A549 (cell line): ENCODE measurements at regions not wholly inside any gene's neighbourhood (a gene's known extent, or its start where the extent isn't known, plus 50 kb on each side); places are given as distances from the start of the nearest gene placed in this dataset.

Experiments used
- ATAC-seq, 2 experiments: fragments of 200-7000 bp in 1 of 2; fragments of >200 bp in 1 of 2; cut with Nextera tagmentation in 1 of 2; cut with Tn5 transposase in 1 of 2; 3 replicates each; pipeline versions ENCODE4 v1.8.0 to v1.9.1; 2018 to 2020; ENCODE audit warnings: mild to moderate bottlenecking in 1 of 2, moderate library complexity in 1 of 2
- CTCF ChIA-PET: fragments of 300-600 bp; sonication (Branson Sonifier 250); formaldehyde crosslinking; extraction: SDS; loops from one replicate; lab custom pipeline; 2021; ENCODE audit warnings: antibody characterized with exemption, inconsistent platforms; lab: Yijun Ruan, JAX
- POLR2A ChIA-PET: fragments of 350-600 bp; formaldehyde crosslinking; extraction: SDS; loops from one replicate; lab custom pipeline; 2021; ENCODE audit warnings: antibody characterized with exemption, inconsistent platforms; lab: Yijun Ruan, JAX
- DNase-seq, 2 experiments: peaks; one replicate each; pipeline versions ENCODE4 v3.0.0 to v3.0.0-alpha.2; 2011 to 2016; ENCODE audit warnings: low read depth in 1 of 2, low spot score in 1 of 2
- FAIRE-seq: peaks from 2 replicates; lab custom pipeline; 2011; peaks lifted over from hg19 to GRCh38; lab: Jason Lieb, UNC
- H3K27ac ChIP-seq, 2 experiments: fragments of >200 bp; sonication (Bioruptor Twin); formaldehyde crosslinking; 3 replicates each; pipeline ENCODE4 v1.5.1; 2016 to 2017
- H3K4me1 ChIP-seq: fragments of >200 bp; sonication (Bioruptor Twin); formaldehyde crosslinking; 3 replicates; pipeline ENCODE4 v1.6.1; 2016
- H3K4me2 ChIP-seq: fragments of >200 bp; sonication (Bioruptor Twin); formaldehyde crosslinking; 3 replicates; pipeline ENCODE4 v1.6.1; 2016
- H3K4me3 ChIP-seq: fragments of >200 bp; sonication (Bioruptor Twin); formaldehyde crosslinking; 3 replicates; pipeline ENCODE4 v1.5.1; 2016
- H3K9me3 ChIP-seq: fragments of >200 bp; sonication (Bioruptor Twin); formaldehyde crosslinking; 3 replicates; pipeline ENCODE4 v1.6.1; 2016
- CBX8 ChIP-seq: fragments of 200-600 bp; sonication (generic); IDR thresholded peaks from 2 replicates; pipeline ENCODE4 v1.6.1; 2016
- EHF ChIP-seq: fragments of 250-450 bp; sonication (Bioruptor Pico); IDR thresholded peaks from 2 replicates; pipeline ENCODE4 v1.5.0; 2020; ENCODE audit warnings: mild to moderate bottlenecking
- FOSB ChIP-seq: fragments of 250-450 bp; sonication (Bioruptor Pico); IDR thresholded peaks from 2 replicates; pipeline ENCODE4 v1.5.0; 2020; ENCODE audit warnings: mild to moderate bottlenecking, moderate library complexity
- FOXS1 ChIP-seq: fragments of 250-450 bp; sonication (Bioruptor Pico); IDR thresholded peaks from 2 replicates; pipeline ENCODE4 v1.5.0; 2020; ENCODE audit warnings: mild to moderate bottlenecking, moderate library complexity
- HOXB13 ChIP-seq: fragments of 250-450 bp; sonication (Bioruptor Pico); IDR thresholded peaks from 2 replicates; pipeline ENCODE4 v1.5.0; 2020; ENCODE audit warnings: low read depth, mild to moderate bottlenecking, moderate library complexity
- KDM1A ChIP-seq: fragments of 200-600 bp; sonication (generic); IDR thresholded peaks from 2 replicates; pipeline ENCODE4 v1.6.1; 2016; ENCODE audit warnings: low read depth, mild to moderate bottlenecking
- KDM5A ChIP-seq: fragments of 200-600 bp; sonication (generic); IDR thresholded peaks from 2 replicates; pipeline ENCODE4 v1.6.1; 2016; ENCODE audit warnings: antibody characterized with exemption, mild to moderate bottlenecking
- MAFK ChIP-seq: fragments of 450-650 bp; IDR thresholded peaks from 2 replicates; pipeline ENCODE4 v1.6.1; 2014; ENCODE audit not compliant: partially characterized antibody
- NFE2L2 ChIP-seq: fragments of 150-350 bp; conservative IDR thresholded peaks from 2 replicates; pipeline ENCODE4 v1.6.1; 2014; ENCODE audit warnings: low read length
- POLR2A ChIP-seq: IDR thresholded peaks from 2 replicates; pipeline ENCODE4 v1.6.1; 2012; ENCODE audit warnings: mild to moderate bottlenecking, low read length
- POLR2AphosphoS2 ChIP-seq: conservative IDR thresholded peaks from 2 replicates; pipeline ENCODE4 v1.6.1; 2012; ENCODE audit warnings: low read length, improper control_type of control experiment, inconsistent platforms
- RAD21 ChIP-seq, 2 experiments: fragments of >200 bp in 1 of 2; sonication (Bioruptor Twin) in 1 of 2; formaldehyde crosslinking in 1 of 2; IDR thresholded peaks in 1 of 2; conservative IDR thresholded peaks in 1 of 2; 2 replicates in 1 of 2; 3 replicates in 1 of 2; pipeline ENCODE4 v1.6.1; 2012 to 2018; ENCODE audit warnings: inconsistent platforms in 1 of 2
- TP53 ChIP-seq: fragments of 250-450 bp; sonication (Bioruptor Pico); IDR thresholded peaks from 2 replicates; pipeline ENCODE4 v1.5.0; 2021; ENCODE audit warnings: mild to moderate bottlenecking, moderate library complexity
- ZFP36 ChIP-seq: fragments of 450-650 bp; IDR thresholded peaks from 2 replicates; pipeline ENCODE4 v1.6.1; 2014; ENCODE audit warnings: borderline replicate concordance; ENCODE audit not compliant: partially characterized antibody
- WGBS: methylation state at CpG from one replicate; pipeline ENCODE4 v1.1.6; 2017; ENCODE audit errors: missing lambda C conversion rate; 5-methylcytosine and 5-hydroxymethylcytosine counted together
- TF ChIP-seq, protein P1 (sequence below): IDR thresholded peaks from 2 replicates; pipeline ENCODE4 v1.6.1; 2012
- TF ChIP-seq, protein P2 (sequence below): fragments of 450-650 bp; IDR thresholded peaks from 2 replicates; pipeline ENCODE4 v1.6.1; 2014; ENCODE audit warnings: antibody characterized with exemption
- TF ChIP-seq, protein P3 (sequence below): fragments of 150-350 bp; IDR thresholded peaks from 2 replicates; pipeline ENCODE4 v1.6.1; 2014; ENCODE audit warnings: low read depth, mild to moderate bottlenecking, low read length
- TF ChIP-seq, protein P4 (sequence below): IDR thresholded peaks from 2 replicates; pipeline ENCODE4 v1.6.1; 2012; ENCODE audit warnings: low read depth, borderline replicate concordance
- TF ChIP-seq, protein P5 (sequence below): fragments of 200-600 bp; sonication (generic); IDR thresholded peaks from 2 replicates; pipeline ENCODE4 v1.6.1; 2016; ENCODE audit warnings: antibody characterized with exemption, mild to moderate bottlenecking, moderate library complexity

DNA sequence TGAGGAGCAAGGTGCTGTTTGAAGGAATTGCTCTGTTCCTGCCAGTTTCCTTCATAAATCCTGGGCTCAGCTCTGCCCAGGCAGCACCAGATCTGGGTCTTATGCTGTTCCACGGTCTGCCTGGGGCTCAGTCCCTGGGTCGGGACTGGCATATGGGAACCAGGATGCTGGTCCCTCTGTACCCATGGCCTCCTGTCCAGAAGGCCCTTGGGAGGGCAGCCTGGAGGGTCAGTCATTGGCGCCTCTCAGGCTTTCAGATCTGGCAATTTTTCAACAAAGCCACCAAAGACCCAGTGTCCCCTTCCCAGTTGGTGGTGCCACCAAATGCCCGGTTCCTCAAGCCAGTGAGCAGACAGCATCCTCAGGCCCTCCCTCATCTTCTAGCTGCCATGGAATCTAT lies 232.7 kb upstream of the SULF2 start:
- Histone ChIP-seq H3K4me3 (no peak overlapping the region), H3K27ac (no peak overlapping the region), H3K4me2 (no peak overlapping the region), H3K9me3 (peaks cover 26% of the 10 kb centered on the region; the same call in 2 of the 3 replicates), H3K4me1 (no peaks in the 10 kb centered on the region)
- WGBS, result 0% methylated on average over 2 of the region's 4 CpGs
- ATAC-seq (no peak), FAIRE-seq (no peak), DNase-seq (no peak)
- ChIA-PET POLR2A (no interaction called here), CTCF (interaction anchor here (1.2 kb wide), 1 partner anchor 11 kb away, joined by 3 read pairs; no protein-coding TSS in a partner anchor)
- TF ChIP-seq FOXS1 (no peak), POLR2A (no peak), KDM1A (no peak), CBX8 (no peak), FOSB (CRISPR knock-in tag) (no peak), ZFP36 (no peak), NFE2L2 (no peak), RAD21 (conservative IDR thresholded peaks at IDR 0.05 in 1 of 2, IDR thresholded peaks at IDR 0.05 in 1 of 2) (no peak)
- TF ChIP-seq, protein P1, sequence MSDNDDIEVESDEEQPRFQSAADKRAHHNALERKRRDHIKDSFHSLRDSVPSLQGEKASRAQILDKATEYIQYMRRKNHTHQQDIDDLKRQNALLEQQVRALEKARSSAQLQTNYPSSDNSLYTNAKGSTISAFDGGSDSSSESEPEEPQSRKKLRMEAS, result no peak
- TF ChIP-seq, protein P2, sequence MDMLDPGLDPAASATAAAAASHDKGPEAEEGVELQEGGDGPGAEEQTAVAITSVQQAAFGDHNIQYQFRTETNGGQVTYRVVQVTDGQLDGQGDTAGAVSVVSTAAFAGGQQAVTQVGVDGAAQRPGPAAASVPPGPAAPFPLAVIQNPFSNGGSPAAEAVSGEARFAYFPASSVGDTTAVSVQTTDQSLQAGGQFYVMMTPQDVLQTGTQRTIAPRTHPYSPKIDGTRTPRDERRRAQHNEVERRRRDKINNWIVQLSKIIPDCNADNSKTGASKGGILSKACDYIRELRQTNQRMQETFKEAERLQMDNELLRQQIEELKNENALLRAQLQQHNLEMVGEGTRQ, result no peak

DNA sequence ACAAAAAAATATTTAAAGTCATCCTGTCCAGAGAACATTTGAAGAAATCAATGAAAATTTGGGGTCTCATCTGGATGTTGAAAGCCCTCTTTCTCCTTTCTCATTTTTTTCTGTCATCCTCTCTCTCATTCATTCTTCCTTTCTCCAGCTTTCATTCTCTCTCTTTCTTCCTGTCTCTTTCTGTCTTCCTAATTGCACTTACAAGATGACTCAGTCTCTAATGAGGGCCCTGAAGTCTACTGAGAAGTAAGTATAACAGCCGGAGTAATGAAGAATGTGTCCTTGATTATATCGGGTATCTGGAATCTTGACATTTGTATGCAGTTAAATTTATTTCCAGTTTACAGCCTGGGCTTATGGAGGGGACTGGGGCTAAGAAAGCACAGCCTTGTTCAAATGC lies 232.2 kb upstream of the SULF2 start:
- no peak for ATAC-seq
- TF ChIP-seq TP53 (CRISPR knock-in tag) (no peak), ZFP36 (no peak), EHF (CRISPR knock-in tag) (no peak), HOXB13 (CRISPR knock-in tag) (no peak), POLR2A (no peak), RAD21 (conservative IDR thresholded peaks at IDR 0.05 in 1 of 2, IDR thresholded peaks at IDR 0.05 in 1 of 2) (no peak), KDM5A (no peak), MAFK (no peak), POLR2AphosphoS2 (no peak), FOSB (CRISPR knock-in tag) (no peak)
- TF ChIP-seq, protein P3, sequence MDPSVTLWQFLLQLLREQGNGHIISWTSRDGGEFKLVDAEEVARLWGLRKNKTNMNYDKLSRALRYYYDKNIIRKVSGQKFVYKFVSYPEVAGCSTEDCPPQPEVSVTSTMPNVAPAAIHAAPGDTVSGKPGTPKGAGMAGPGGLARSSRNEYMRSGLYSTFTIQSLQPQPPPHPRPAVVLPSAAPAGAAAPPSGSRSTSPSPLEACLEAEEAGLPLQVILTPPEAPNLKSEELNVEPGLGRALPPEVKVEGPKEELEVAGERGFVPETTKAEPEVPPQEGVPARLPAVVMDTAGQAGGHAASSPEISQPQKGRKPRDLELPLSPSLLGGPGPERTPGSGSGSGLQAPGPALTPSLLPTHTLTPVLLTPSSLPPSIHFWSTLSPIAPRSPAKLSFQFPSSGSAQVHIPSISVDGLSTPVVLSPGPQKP, result no peak
- TF ChIP-seq, protein P2, result no peak
- TF ChIP-seq, protein P4, sequence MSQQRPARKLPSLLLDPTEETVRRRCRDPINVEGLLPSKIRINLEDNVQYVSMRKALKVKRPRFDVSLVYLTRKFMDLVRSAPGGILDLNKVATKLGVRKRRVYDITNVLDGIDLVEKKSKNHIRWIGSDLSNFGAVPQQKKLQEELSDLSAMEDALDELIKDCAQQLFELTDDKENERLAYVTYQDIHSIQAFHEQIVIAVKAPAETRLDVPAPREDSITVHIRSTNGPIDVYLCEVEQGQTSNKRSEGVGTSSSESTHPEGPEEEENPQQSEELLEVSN, result no peak
- TF ChIP-seq, protein P5, sequence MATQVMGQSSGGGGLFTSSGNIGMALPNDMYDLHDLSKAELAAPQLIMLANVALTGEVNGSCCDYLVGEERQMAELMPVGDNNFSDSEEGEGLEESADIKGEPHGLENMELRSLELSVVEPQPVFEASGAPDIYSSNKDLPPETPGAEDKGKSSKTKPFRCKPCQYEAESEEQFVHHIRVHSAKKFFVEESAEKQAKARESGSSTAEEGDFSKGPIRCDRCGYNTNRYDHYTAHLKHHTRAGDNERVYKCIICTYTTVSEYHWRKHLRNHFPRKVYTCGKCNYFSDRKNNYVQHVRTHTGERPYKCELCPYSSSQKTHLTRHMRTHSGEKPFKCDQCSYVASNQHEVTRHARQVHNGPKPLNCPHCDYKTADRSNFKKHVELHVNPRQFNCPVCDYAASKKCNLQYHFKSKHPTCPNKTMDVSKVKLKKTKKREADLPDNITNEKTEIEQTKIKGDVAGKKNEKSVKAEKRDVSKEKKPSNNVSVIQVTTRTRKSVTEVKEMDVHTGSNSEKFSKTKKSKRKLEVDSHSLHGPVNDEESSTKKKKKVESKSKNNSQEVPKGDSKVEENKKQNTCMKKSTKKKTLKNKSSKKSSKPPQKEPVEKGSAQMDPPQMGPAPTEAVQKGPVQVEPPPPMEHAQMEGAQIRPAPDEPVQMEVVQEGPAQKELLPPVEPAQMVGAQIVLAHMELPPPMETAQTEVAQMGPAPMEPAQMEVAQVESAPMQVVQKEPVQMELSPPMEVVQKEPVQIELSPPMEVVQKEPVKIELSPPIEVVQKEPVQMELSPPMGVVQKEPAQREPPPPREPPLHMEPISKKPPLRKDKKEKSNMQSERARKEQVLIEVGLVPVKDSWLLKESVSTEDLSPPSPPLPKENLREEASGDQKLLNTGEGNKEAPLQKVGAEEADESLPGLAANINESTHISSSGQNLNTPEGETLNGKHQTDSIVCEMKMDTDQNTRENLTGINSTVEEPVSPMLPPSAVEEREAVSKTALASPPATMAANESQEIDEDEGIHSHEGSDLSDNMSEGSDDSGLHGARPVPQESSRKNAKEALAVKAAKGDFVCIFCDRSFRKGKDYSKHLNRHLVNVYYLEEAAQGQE, result no peak
- TF ChIP-seq, protein P1, result no peak
- WGBS, result 68% methylated on average over 2 of the region's 2 CpGs
- CTCF ChIA-PET, result interaction anchor here (0.6 to 1.2 kb wide), 2 partner anchors 9 to 11 kb away, joined by 3 read pairs; no protein-coding TSS in a partner anchor
- H3K4me1 ChIP-seq, result no peaks in the 10 kb centered on the region
- no peak for DNase-seq
- H3K4me3 ChIP-seq, result no peak overlapping the region
- no peak overlapping the region for H3K4me2 ChIP-seq
- H3K27ac ChIP-seq, result no peak overlapping the region
- POLR2A ChIA-PET, result no interaction called here
- FAIRE-seq, result no peak
- peaks cover 21% of the 10 kb centered on the region; the same call in 2 of the 3 replicates for H3K9me3 ChIP-seq
